K562 (cell line): ENCODE measurements at regions not wholly inside any gene's neighbourhood (a gene's known extent, or its start where the extent isn't known, plus 50 kb on each side); places are given as distances from the start of the nearest gene placed in this dataset.

Source experiments
- ATAC-seq: fragments of 200-7000 bp; cut with Tn5 transposase; 3 replicates; pipeline ENCODE4 v1.9.1; 2020; ENCODE audit warnings: moderate library complexity
- BruUV-seq: library from RNA; stranded (reverse); fragments of 400-500 nt; replicated peaks from 2 replicates; lab custom pipeline; 2021; lab: Mats Ljungman, UMichigan
- CTCF ChIA-PET: fragments of 300-600 bp; formaldehyde crosslinking; extraction: SDS; loops from one replicate; lab custom pipeline; 2021; ENCODE audit warnings: low intra/inter-chr PET ratio; lab: Yijun Ruan, JAX
- POLR2A ChIA-PET: fragments of 300-600, 350-650 bp; sonication (Branson Sonifier 250); formaldehyde crosslinking; extraction: SDS; loops from one replicate; lab custom pipeline; 2021; ENCODE audit warnings: antibody characterized with exemption, inconsistent platforms; lab: Yijun Ruan, JAX
- DNase-seq, 4 experiments: peaks; one replicate each; pipeline versions ENCODE4 v3.0.0 to v3.0.0-alpha.2; 2011 to 2018; ENCODE audit warnings: low spot score in 3 of 4, mixed read lengths in 3 of 4; ENCODE audit errors: extremely low read depth in 1 of 4
- FAIRE-seq: peaks from 2 replicates; lab custom pipeline; 2011; peaks lifted over from hg19 to GRCh38; lab: Jason Lieb, UNC
- H2AFZ ChIP-seq: 2 replicates; pipeline ENCODE4 v1.6.0; 2011; ENCODE audit warnings: low read depth, low read length, control low read depth, inconsistent platforms
- H3K27ac ChIP-seq: fragments of 200-600 bp; 3 replicates; pipeline ENCODE4 v1.8.0; 2011; ENCODE audit warnings: low read depth, mild to moderate bottlenecking, control low read depth, inconsistent platforms, low read length, moderate library complexity, mixed read lengths; ENCODE audit errors: extremely low read depth
- H3K27me3 ChIP-seq, 2 experiments: fragments of 300-600 bp in 1 of 2; 2 replicates in 1 of 2; 3 replicates in 1 of 2; pipeline versions ENCODE4 v1.6.0 to v1.8.0; 2011; ENCODE audit warnings: inconsistent platforms in 2 of 2, low read length in 2 of 2, mild to moderate bottlenecking in 1 of 2, mixed read lengths in 1 of 2, moderate library complexity in 1 of 2; ENCODE audit not compliant: control insufficient read depth in 2 of 2, insufficient read depth in 2 of 2
- H3K36me3 ChIP-seq: fragments of 300-600 bp; 3 replicates; pipeline ENCODE4 v1.8.0; 2011; ENCODE audit warnings: mild to moderate bottlenecking, low read length, inconsistent platforms; ENCODE audit not compliant: control insufficient read depth, insufficient read depth
- H3K4me1 ChIP-seq, 2 experiments: fragments of 200-600 bp in 1 of 2; replicated peaks in 1 of 2; 2 replicates in 1 of 2; 3 replicates in 1 of 2; pipeline versions ENCODE4 v1.5.1 to v1.8.0; 2011; ENCODE audit warnings: inconsistent platforms in 2 of 2, low read length in 2 of 2, mild to moderate bottlenecking in 1 of 2, mixed read lengths in 1 of 2, moderate library complexity in 1 of 2; ENCODE audit not compliant: control insufficient read depth in 2 of 2, insufficient read depth in 2 of 2
- H3K4me2 ChIP-seq: 2 replicates; pipeline ENCODE4 v1.6.1; 2011; ENCODE audit warnings: low read length, control low read depth, inconsistent platforms, mixed read lengths; ENCODE audit not compliant: insufficient read depth
- H3K4me3 ChIP-seq: fragments of 200-600 bp; sonication (generic), shearing (Covaris generic); 2 replicates; pipeline ENCODE4 v1.5.1; 2016; ENCODE audit warnings: control low read depth, inconsistent platforms
- H3K79me2 ChIP-seq: fragments of 200-600 bp; 3 replicates; pipeline ENCODE4 v1.8.0; 2011; ENCODE audit warnings: low read length, inconsistent platforms; ENCODE audit not compliant: control insufficient read depth, insufficient read depth
- H3K9ac ChIP-seq, 2 experiments: 2 replicates each; pipeline versions ENCODE4 v1.6.0 to v1.6.1; 2011; ENCODE audit warnings: low read depth in 2 of 2, low read length in 2 of 2, control low read depth in 1 of 2, inconsistent platforms in 1 of 2, mild to moderate bottlenecking in 1 of 2, mixed read lengths in 1 of 2; ENCODE audit not compliant: insufficient read depth in 1 of 2
- H3K9me1 ChIP-seq: one replicate; pipeline ENCODE4 v1.6.0; 2011; ENCODE audit warnings: inconsistent platforms, mild to moderate bottlenecking, low read length, moderate library complexity; ENCODE audit not compliant: control insufficient read depth, insufficient read depth
- H3K9me3 ChIP-seq: replicated peaks from 2 replicates; pipeline ENCODE4 v1.5.1; 2011; ENCODE audit warnings: low read depth, low read length, inconsistent platforms; ENCODE audit not compliant: control insufficient read depth, insufficient read depth
- H4K20me1 ChIP-seq: replicated peaks from 2 replicates; pipeline ENCODE4 v1.6.1; 2011; ENCODE audit warnings: low read length, inconsistent platforms, mixed read lengths; ENCODE audit not compliant: control insufficient read depth, insufficient read depth
- AFF4 ChIP-seq: sonication (generic); formaldehyde crosslinking; IDR thresholded peaks from 2 replicates; pipeline ENCODE4 v1.8.0; 2023; ENCODE audit warnings: mild to moderate bottlenecking, missing genetic modification reagents
- BRD9 ChIP-seq: fragments of 450-650 bp; IDR thresholded peaks from 2 replicates; pipeline ENCODE4 v1.6.1; 2018; ENCODE audit warnings: low read depth; ENCODE audit not compliant: partially characterized antibody
- ELF4 ChIP-seq: fragments of 450-650 bp; formaldehyde crosslinking; IDR thresholded peaks from 2 replicates; pipeline ENCODE4 v1.4.0; 2022; ENCODE audit warnings: missing genetic modification characterization
- LEF1 ChIP-seq: fragments of 450-650 bp; IDR thresholded peaks from 2 replicates; pipeline ENCODE4 v1.6.1; 2016; ENCODE audit warnings: mild to moderate bottlenecking
- OTX1 ChIP-seq: fragments of 450-650 bp; formaldehyde crosslinking; IDR thresholded peaks from 2 replicates; pipeline ENCODE4 v1.4.0; 2022; ENCODE audit warnings: mild to moderate bottlenecking
- RFX1 ChIP-seq: fragments of 450-650 bp; IDR thresholded peaks from 2 replicates; pipeline ENCODE4 v1.6.1; 2016; ENCODE audit warnings: mild to moderate bottlenecking, moderate library complexity
- SAP30 ChIP-seq: fragments of 200-600 bp; sonication (generic); IDR thresholded peaks from 2 replicates; pipeline ENCODE4 v1.6.1; 2012; ENCODE audit warnings: borderline replicate concordance, low read depth, mild to moderate bottlenecking, moderate library complexity, low read length, control low read depth, inconsistent platforms; ENCODE audit not compliant: insufficient read depth, poor library complexity, severe bottlenecking
- THAP7 ChIP-seq: fragments of 250-450 bp; sonication (Bioruptor Pico); IDR thresholded peaks from 2 replicates; pipeline ENCODE4 v1.5.0; 2021
- ZBTB11 ChIP-seq, 3 experiments: fragments of 200-800 bp in 1 of 3; fragments of 250-450 bp in 1 of 3; fragments of 450-650 bp in 1 of 3; sonication (Bioruptor Pico) in 1 of 3; sonication (Bioruptor generic) in 1 of 3; formaldehyde crosslinking in 1 of 3; IDR thresholded peaks; 2 replicates each; pipeline versions ENCODE4 v1.6.1 to v1.8.0; 2016 to 2022; ENCODE audit warnings: mild to moderate bottlenecking in 2 of 3, missing genetic modification characterization in 2 of 3, missing compliant biosample characterization in 1 of 3, moderate library complexity in 1 of 3
- ZBTB33 ChIP-seq: sonication (generic); formaldehyde crosslinking; IDR thresholded peaks from 2 replicates; pipeline ENCODE4 v1.8.1; 2023; ENCODE audit warnings: mild to moderate bottlenecking, missing genetic modification reagents
- ZC3H8 ChIP-seq: fragments of 450-650 bp; IDR thresholded peaks from 2 replicates; pipeline ENCODE4 v1.6.1; 2017
- ZNF134 ChIP-seq: fragments of 250-450 bp; sonication (Bioruptor Pico); conservative IDR thresholded peaks from 2 replicates; pipeline ENCODE4 v1.4.0; 2020
- ZNF408 ChIP-seq: fragments of 250-450 bp; sonication (Bioruptor Pico); IDR thresholded peaks from 2 replicates; pipeline ENCODE4 v1.4.0; 2020; ENCODE audit warnings: low read depth, mild to moderate bottlenecking, moderate library complexity
- WGBS: fragments of 100-300 bp; shearing (Covaris generic); methylation state at CpG from one replicate; pipeline ENCODE4 v1.1.6; 2016; ENCODE audit warnings: low coverage, mixed read lengths; ENCODE audit not compliant: insufficient coverage; ENCODE audit errors: missing lambda C conversion rate; 5-methylcytosine and 5-hydroxymethylcytosine counted together
- in situ Hi-C: fragments of 300-500 bp; cut with MboI; formaldehyde crosslinking; loops from 4 replicates; pipeline ENCODE4 v1.15.0; 2018; ENCODE audit warnings: inconsistent platforms, mixed read lengths
- intact Hi-C: fragments of 100-400 bp; cut with micrococcal nuclease; formaldehyde crosslinking; loops from 2 replicates; pipeline ENCODE4 v1.14.2; 2022

GRCh38 chr1:832136-832535, 91.6 kb upstream of the SAMD11 start:
- no peak overlapping the region for H3K9ac ChIP-seq
- in situ Hi-C loops, result no loop called here
- BruUV-seq, result no TSS peak
- H3K27ac ChIP-seq, result no peak overlapping the region
- peaks cover 11 to 16% of the 10 kb centered on the region in 2 experiments; a peak in 4 of 5 replicates for H3K4me1 ChIP-seq
- intact Hi-C loops, result no loop called here
- no peak for FAIRE-seq
- no peak overlapping the region for H3K4me3 ChIP-seq
- no peaks in the 10 kb centered on the region for H3K9me3 ChIP-seq
- no peak for ATAC-seq
- H3K4me2 ChIP-seq, result no peak overlapping the region
- peaks cover 33% of the 10 kb centered on the region; the same call in 2 of the 3 replicates for H3K36me3 ChIP-seq
- H3K27me3 ChIP-seq, result no peaks in the 10 kb centered on the region
- peaks cover 5% of the 10 kb centered on the region; the same call in 1 of the 2 replicates for H4K20me1 ChIP-seq
- 80% methylated on average over 13 of the region's 13 CpGs for whole genome bisulfite sequencing
- no peak overlapping the region for H2AFZ ChIP-seq
- CTCF ChIA-PET, result no interaction called here
- H3K9me1 ChIP-seq, result no peaks in the 10 kb centered on the region
- peaks cover 23% of the 10 kb centered on the region for H3K79me2 ChIP-seq
- DNase-seq, result no peak
- POLR2A ChIA-PET, result interaction anchor here (0.6 kb wide), 1 partner anchor 278 kb away, joined by 4 read pairs; no protein-coding TSS in a partner anchor
- TF ChIP-seq ZNF134 (no peak), THAP7 (CRISPR knock-in tag) (no peak), OTX1 (CRISPR knock-in tag) (no peak), ZNF408 (CRISPR knock-in tag) (no peak), ELF4 (CRISPR knock-in tag) (no peak), ZC3H8 (no peak), SAP30 (no peak), LEF1 (no peak), AFF4 (CRISPR knock-in tag) (no peak), ZBTB11 (CRISPR knock-in tag; IDR thresholded peaks at IDR 0.05) (no peak), RFX1 (peak; percentile 50; the same call in 1 of the 2 replicates), ZBTB33 (CRISPR knock-in tag) (peak; percentile 69), BRD9 (no peak)
